ENCODE measurements at regions not wholly inside any gene's neighbourhood (a gene's known extent, or its start where the extent isn't known, plus 50 kb on each side); places are given as distances from the start of the nearest gene placed in this dataset.

DNA sequence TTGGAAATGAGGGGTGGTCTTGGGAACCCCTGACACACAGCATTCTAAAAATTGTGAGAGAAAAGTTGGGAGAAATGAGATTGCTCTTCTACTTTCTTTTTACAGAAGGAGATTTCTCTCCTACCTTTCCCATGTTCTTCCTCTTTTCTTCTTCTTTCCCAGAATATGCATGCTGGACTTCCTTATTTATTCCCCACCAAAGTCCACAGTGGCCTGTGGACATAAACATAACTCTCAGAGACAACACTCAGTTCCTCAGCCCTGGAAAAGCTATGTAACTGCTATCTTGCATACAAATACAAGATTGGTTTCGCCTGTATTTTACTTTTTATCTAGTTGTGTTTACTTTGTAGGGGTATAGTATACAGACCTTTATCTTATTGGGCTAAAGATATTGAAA is 54.6 kb upstream of the C1GALT1 start:
- H3K9me3 ChIP-seq (ENCODE audit: control insufficient read depth, insufficient read depth, low read depth, low read length), result no peaks in the 10 kb centered on the region
- H3K4me3 ChIP-seq (replicated peaks in 1 of 4; ENCODE audit: control extremely low read depth in 1 of 4, insufficient read depth in 1 of 4, low read depth in 3 of 4, low read length in 4 of 4), result no peak overlapping the region
- H3K4me1 ChIP-seq (ENCODE audit: control insufficient read depth, extremely low read depth, insufficient read depth, low read length), result no peaks in the 10 kb centered on the region
- H3K9ac ChIP-seq (ENCODE audit: insufficient read depth, low read length), result no peak overlapping the region
- H3K79me2 ChIP-seq (ENCODE audit: control insufficient read depth, insufficient read depth, low read length), result no peaks in the 10 kb centered on the region
- H4K20me1 ChIP-seq (ENCODE audit: control insufficient read depth, extremely low read depth, insufficient read depth, low read length), result no peaks in the 10 kb centered on the region
- no peak overlapping the region for H2AFZ ChIP-seq (ENCODE audit: low read length)
- no peak overlapping the region for H3K4me2 ChIP-seq (ENCODE audit: extremely low read depth, insufficient read depth, low read length)
- no peaks in the 10 kb centered on the region for H3K36me3 ChIP-seq (ENCODE audit: control insufficient read depth, insufficient read depth, low read length)
- TF ChIP-seq, protein P1, sequence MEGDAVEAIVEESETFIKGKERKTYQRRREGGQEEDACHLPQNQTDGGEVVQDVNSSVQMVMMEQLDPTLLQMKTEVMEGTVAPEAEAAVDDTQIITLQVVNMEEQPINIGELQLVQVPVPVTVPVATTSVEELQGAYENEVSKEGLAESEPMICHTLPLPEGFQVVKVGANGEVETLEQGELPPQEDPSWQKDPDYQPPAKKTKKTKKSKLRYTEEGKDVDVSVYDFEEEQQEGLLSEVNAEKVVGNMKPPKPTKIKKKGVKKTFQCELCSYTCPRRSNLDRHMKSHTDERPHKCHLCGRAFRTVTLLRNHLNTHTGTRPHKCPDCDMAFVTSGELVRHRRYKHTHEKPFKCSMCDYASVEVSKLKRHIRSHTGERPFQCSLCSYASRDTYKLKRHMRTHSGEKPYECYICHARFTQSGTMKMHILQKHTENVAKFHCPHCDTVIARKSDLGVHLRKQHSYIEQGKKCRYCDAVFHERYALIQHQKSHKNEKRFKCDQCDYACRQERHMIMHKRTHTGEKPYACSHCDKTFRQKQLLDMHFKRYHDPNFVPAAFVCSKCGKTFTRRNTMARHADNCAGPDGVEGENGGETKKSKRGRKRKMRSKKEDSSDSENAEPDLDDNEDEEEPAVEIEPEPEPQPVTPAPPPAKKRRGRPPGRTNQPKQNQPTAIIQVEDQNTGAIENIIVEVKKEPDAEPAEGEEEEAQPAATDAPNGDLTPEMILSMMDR (conservative IDR thresholded peaks at IDR 0.05 in 1 of 2, IDR thresholded peaks at IDR 0.05 in 1 of 2; ENCODE audit: low read depth in 1 of 2, low read length in 2 of 2), result no peak
- no peak for TF ChIP-seq EZH2 (IDR thresholded peaks at IDR 0.05; ENCODE audit: low read length, missing control alignments)
- no peak for DNase-seq (ENCODE audit: low read depth in 2 of 2)
- H3K27ac ChIP-seq (ENCODE audit: insufficient read depth, low read length), result no peak overlapping the region
- H3K27me3 ChIP-seq (ENCODE audit: control insufficient read depth, insufficient read depth, low read length), result no peaks in the 10 kb centered on the region

DNA sequence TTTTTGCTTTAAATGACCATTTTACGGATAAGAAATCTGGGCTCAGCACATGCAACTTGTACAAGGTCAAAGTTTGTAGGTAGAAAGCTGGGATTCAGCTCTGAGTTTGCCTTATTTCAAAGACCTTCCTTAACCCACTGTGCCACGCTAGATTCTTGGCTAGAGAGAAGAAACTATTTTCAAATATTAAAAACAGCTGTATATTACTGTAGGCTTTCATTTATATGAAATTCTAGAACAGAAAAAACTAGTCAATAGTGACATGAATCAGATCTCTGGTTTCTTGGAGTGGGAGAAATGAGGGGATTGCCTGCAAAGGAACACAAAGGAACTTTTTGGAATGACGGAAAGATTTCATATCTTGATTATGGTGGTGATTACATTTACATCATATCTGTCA is 53.0 kb upstream of the C1GALT1 start:
- no peak for DNase-seq (ENCODE audit: low read depth in 2 of 2)
- H3K4me2 ChIP-seq (ENCODE audit: extremely low read depth, insufficient read depth, low read length), result no peak overlapping the region

DNA sequence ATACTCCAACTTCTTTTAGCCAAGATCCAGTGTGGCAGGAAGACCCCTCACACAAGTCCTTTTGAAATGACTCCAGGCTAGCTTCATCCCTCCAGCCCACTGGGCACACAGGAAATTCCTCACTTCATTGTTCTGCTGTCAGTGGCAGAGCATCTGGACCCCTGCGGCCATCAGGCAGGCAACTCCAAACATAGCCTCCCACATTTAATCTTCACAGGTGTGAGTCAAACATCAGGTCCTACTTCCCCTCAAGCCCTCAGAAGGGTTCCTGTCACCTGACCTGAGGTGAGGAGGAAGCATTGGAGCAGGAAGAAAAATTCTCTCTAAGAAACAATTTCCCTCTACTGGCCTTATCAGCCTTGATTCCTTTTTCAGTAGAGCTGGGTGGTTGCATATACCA is 51.1 kb upstream of the C1GALT1 start:
- H3K79me2 ChIP-seq (ENCODE audit: control insufficient read depth, insufficient read depth, low read length), result no peaks in the 10 kb centered on the region
- H3K27me3 ChIP-seq (ENCODE audit: control insufficient read depth, insufficient read depth, low read length), result no peaks in the 10 kb centered on the region
- H3K27ac ChIP-seq (ENCODE audit: insufficient read depth, low read length), result no peak overlapping the region
- H3K36me3 ChIP-seq (ENCODE audit: control insufficient read depth, insufficient read depth, low read length), result no peaks in the 10 kb centered on the region
- no peaks in the 10 kb centered on the region for H3K4me1 ChIP-seq (ENCODE audit: control insufficient read depth, extremely low read depth, insufficient read depth, low read length)
- no peaks in the 10 kb centered on the region for H3K9me3 ChIP-seq (ENCODE audit: control insufficient read depth, insufficient read depth, low read depth, low read length)
- H3K9ac ChIP-seq (ENCODE audit: insufficient read depth, low read length), result no peak overlapping the region
- TF ChIP-seq, protein P1 (conservative IDR thresholded peaks at IDR 0.05 in 1 of 2, IDR thresholded peaks at IDR 0.05 in 1 of 2; ENCODE audit: low read depth in 1 of 2, low read length in 2 of 2), result no peak
- no peak for TF ChIP-seq EZH2 (IDR thresholded peaks at IDR 0.05; ENCODE audit: low read length, missing control alignments)
- H3K4me2 ChIP-seq (ENCODE audit: extremely low read depth, insufficient read depth, low read length), result no peak overlapping the region
- no peaks in the 10 kb centered on the region for H4K20me1 ChIP-seq (ENCODE audit: control insufficient read depth, extremely low read depth, insufficient read depth, low read length)
- no peak overlapping the region for H3K4me3 ChIP-seq (replicated peaks in 1 of 4; ENCODE audit: control extremely low read depth in 1 of 4, insufficient read depth in 1 of 4, low read depth in 3 of 4, low read length in 4 of 4)
- H2AFZ ChIP-seq (ENCODE audit: low read length), result no peak overlapping the region
- no peak for DNase-seq (ENCODE audit: low read depth in 2 of 2)

More for the DNA sequence above, 53.0 kb upstream of the C1GALT1 start:
- Histone ChIP-seq H3K27me3 (ENCODE audit: control insufficient read depth, insufficient read depth, low read length) (no peaks in the 10 kb centered on the region), H3K79me2 (ENCODE audit: control insufficient read depth, insufficient read depth, low read length) (no peaks in the 10 kb centered on the region), H3K9ac (ENCODE audit: insufficient read depth, low read length) (no peak overlapping the region), H3K27ac (ENCODE audit: insufficient read depth, low read length) (no peak overlapping the region), H3K36me3 (ENCODE audit: control insufficient read depth, insufficient read depth, low read length) (no peaks in the 10 kb centered on the region), H3K9me3 (ENCODE audit: control insufficient read depth, insufficient read depth, low read depth, low read length) (no peaks in the 10 kb centered on the region), H3K4me3 (replicated peaks in 1 of 4; ENCODE audit: control extremely low read depth in 1 of 4, insufficient read depth in 1 of 4, low read depth in 3 of 4, low read length in 4 of 4) (no peak overlapping the region), H2AFZ (ENCODE audit: low read length) (no peak overlapping the region), H4K20me1 (ENCODE audit: control insufficient read depth, extremely low read depth, insufficient read depth, low read length) (no peaks in the 10 kb centered on the region), H3K4me1 (ENCODE audit: control insufficient read depth, extremely low read depth, insufficient read depth, low read length) (no peaks in the 10 kb centered on the region)
- TF ChIP-seq EZH2 (IDR thresholded peaks at IDR 0.05; ENCODE audit: low read length, missing control alignments), result no peak
- TF ChIP-seq, protein P1 (conservative IDR thresholded peaks at IDR 0.05 in 1 of 2, IDR thresholded peaks at IDR 0.05 in 1 of 2; ENCODE audit: low read depth in 1 of 2, low read length in 2 of 2), result no peak

Measured in fibroblast of lung (primary cell).